Left cardiac atrium (tissue), 4 donors: ENCODE measurements at regions not wholly inside any gene's neighbourhood (a gene's known extent, or its start where the extent isn't known, plus 50 kb on each side); places are given as distances from the start of the nearest gene placed in this dataset.

Experiments
- ATAC-seq, 2 donors: fragments of 200-7000 bp; cut with Tn5 transposase; one replicate each; pipeline ENCODE4 v1.9.1; 2020; ENCODE audit warnings: mild to moderate bottlenecking in 2 of 2, moderate library complexity in 2 of 2
- DNase-seq: peaks from one replicate; pipeline ENCODE4 v3.0.0-alpha.2; 2020
- intact Hi-C, 2 donors: fragments of 100-400 bp; cut with DNase I; formaldehyde crosslinking; loops; one replicate each; pipeline versions ENCODE4 v1.14.1 to v1.15.1; 2022 to 2023
- donor health status: DM: no; HTN: yes; CAD: no.
- donor health status: DM: no; HTN: yes; CAD: no; lungs with severe emphysema.
- donor health status: DM: yes; HTN: yes; CAD: no.
- donor health status: Dilated cardiomyopathy.

GRCh38 chr1:199704231-199704630, 323.3 kb upstream of the NR5A2 start:
- intact Hi-C loops = no loop called here
- DNase-seq = no peak

GRCh38 chr1:199705825-199706224, 321.7 kb upstream of the NR5A2 start:
- intact Hi-C loops = no loop called here
- DNase-seq = no peak
- no peak for ATAC-seq

More at GRCh38 chr1:199704231-199704630, 323.3 kb upstream of the NR5A2 start:
- ATAC-seq = no peak

GRCh38 chr1:199706826-199707606, 320.5 kb upstream of the NR5A2 start:
- DNase-seq (no peak), ATAC-seq (no peak)
- intact Hi-C loops = no loop called here

GRCh38 chr1:199710974-199711373, 316.5 kb upstream of the NR5A2 start:
- DNase-seq (no peak), ATAC-seq (no peak)
- intact Hi-C loops = no loop called here

- ATAC-seq (no peak), DNase-seq (no peak)
- intact Hi-C loops = no loop called here
Observed at GRCh38 chr1:199716729-199717128, 310.8 kb upstream of the NR5A2 start.

- intact Hi-C loops = no loop called here
- ATAC-seq (no peak), DNase-seq (no peak)
Observed at GRCh38 chr1:199719156-199719842, 308.2 kb upstream of the NR5A2 start.

GRCh38 chr1:199720496-199720895, 307.0 kb upstream of the NR5A2 start:
- intact Hi-C loops = no loop called here
- DNase-seq (no peak), ATAC-seq (no peak)

GRCh38 chr1:199721001-199721400, 306.5 kb upstream of the NR5A2 start:
- DNase-seq = no peak
- intact Hi-C loops = no loop called here
- ATAC-seq = no peak

- DNase-seq (no peak), ATAC-seq (peak in 1 of 2 donors; percentile 47)
Observed at GRCh38 chr1:199723250-199723956, 304.1 kb upstream of the NR5A2 start.

GRCh38 chr1:199724049-199724448, 303.5 kb upstream of the NR5A2 start:
- no peak for ATAC-seq
- DNase-seq = no peak
- intact Hi-C loops = no loop called here

More at GRCh38 chr1:199723250-199723956, 304.1 kb upstream of the NR5A2 start:
- intact Hi-C loops = no loop called here

- ATAC-seq (no peak), DNase-seq (no peak)
- intact Hi-C loops = no loop called here
Observed at GRCh38 chr1:199725002-199725565, 302.4 kb upstream of the NR5A2 start.

- DNase-seq (no peak), ATAC-seq (no peak)
- intact Hi-C loops = no loop called here
Observed at GRCh38 chr1:199727682-199728081, 299.8 kb upstream of the NR5A2 start.

GRCh38 chr1:199728345-199728744, 299.2 kb upstream of the NR5A2 start:
- ATAC-seq = no peak
- intact Hi-C loops = no loop called here
- DNase-seq = no peak

- DNase-seq = no peak
- intact Hi-C loops = no loop called here
- ATAC-seq = no peak
Observed at GRCh38 chr1:199733125-199733524, 294.4 kb upstream of the NR5A2 start.

- intact Hi-C loops = no loop called here
- DNase-seq = no peak
- ATAC-seq = no peak
Observed at GRCh38 chr1:199734186-199734585, 293.3 kb upstream of the NR5A2 start.

GRCh38 chr1:199735660-199736059, 291.9 kb upstream of the NR5A2 start:
- no peak for ATAC-seq
- DNase-seq = no peak
- intact Hi-C loops = no loop called here

- DNase-seq (no peak), ATAC-seq (no peak)
- intact Hi-C loops = no loop called here
Observed at GRCh38 chr1:199736646-199737045, 290.9 kb upstream of the NR5A2 start.

GRCh38 chr1:199741586-199741985, 285.9 kb upstream of the NR5A2 start:
- DNase-seq = no peak
- intact Hi-C loops = no loop called here
- ATAC-seq = no peak

- ATAC-seq = peak in 1 of 2 donors; percentile 83
- intact Hi-C loops = no loop called here
Observed at GRCh38 chr1:199742547-199742946, 285.0 kb upstream of the NR5A2 start.

GRCh38 chr1:199743227-199743626, 284.3 kb upstream of the NR5A2 start:
- DNase-seq (no peak), ATAC-seq (no peak)
- intact Hi-C loops = no loop called here

More at GRCh38 chr1:199742547-199742946, 285.0 kb upstream of the NR5A2 start:
- DNase-seq = no peak
